Uterus (tissue), 2 donors: ENCODE measurements at regions not wholly inside any gene's neighbourhood (a gene's known extent, or its start where the extent isn't known, plus 50 kb on each side); places are given as distances from the start of the nearest gene placed in this dataset.
"Not testable (repeated sequence)": the region's sequence is repeated elsewhere in the genome, so short reads cannot be mapped to it uniquely, and the experiment has no call there.

Experiments used
- CTCF ChIP-seq, 4 experiments: fragments of 200-600 bp in 2 of 4; fragments of 450-650 bp in 2 of 4; sonication (generic) in 2 of 4; IDR thresholded peaks; one replicate each; pipeline ENCODE4 v1.5.1; 2016 to 2019; ENCODE audit warnings: antibody characterized with exemption in 4 of 4, mild to moderate bottlenecking in 2 of 4, moderate library complexity in 1 of 4
- POLR2A ChIP-seq, 2 donors: fragments of 450-650 bp; IDR thresholded peaks; one replicate each; pipeline ENCODE4 v1.6.1; 2016; ENCODE audit warnings: antibody characterized with exemption in 2 of 2, mild to moderate bottlenecking in 1 of 2, moderate library complexity in 1 of 2

- TF ChIP-seq CTCF, POLR2A (IDR thresholded peaks at IDR 0.05): not testable (repeated sequence)
These were observed 602.9 kb upstream of the TBL1XR1 start for GRCh38 chr3:177800147-177800546.
